Cardiac fibroblast (primary cell): ENCODE measurements at regions not wholly inside any gene's neighbourhood (a gene's known extent, or its start where the extent isn't known, plus 50 kb on each side); places are given as distances from the start of the nearest gene placed in this dataset.

Source experiments
- DNase-seq, 2 donors: peaks; one replicate each; pipeline versions ENCODE4 v3.0.0 to v3.0.0-alpha.2; 2010; ENCODE audit warnings: low read depth in 2 of 2
- H3K4me3 ChIP-seq, 2 donors: replicated peaks in 1 of 2; 1 replicate in 1 of 2; 2 replicates in 1 of 2; pipeline ENCODE4 v1.5.1; 2011; ENCODE audit warnings: low read depth in 2 of 2, low read length in 2 of 2, mild to moderate bottlenecking in 2 of 2, moderate library complexity in 1 of 2
- CTCF ChIP-seq: IDR thresholded peaks from one replicate; pipeline ENCODE4 v1.5.1; 2011; ENCODE audit warnings: low read depth, mild to moderate bottlenecking, low read length, inconsistent platforms

- no peak for DNase-seq
- no peak overlapping the region for H3K4me3 ChIP-seq
- no peak for TF ChIP-seq CTCF
Observed at GRCh38 chr10:78449554-78449953, 415.9 kb downstream of the RPS24 start.

GRCh38 chr10:78450239-78450638 lies 416.6 kb downstream of the RPS24 start:
- H3K4me3 ChIP-seq = no peak overlapping the region
- no peak for DNase-seq
- TF ChIP-seq CTCF = no peak

DNA sequence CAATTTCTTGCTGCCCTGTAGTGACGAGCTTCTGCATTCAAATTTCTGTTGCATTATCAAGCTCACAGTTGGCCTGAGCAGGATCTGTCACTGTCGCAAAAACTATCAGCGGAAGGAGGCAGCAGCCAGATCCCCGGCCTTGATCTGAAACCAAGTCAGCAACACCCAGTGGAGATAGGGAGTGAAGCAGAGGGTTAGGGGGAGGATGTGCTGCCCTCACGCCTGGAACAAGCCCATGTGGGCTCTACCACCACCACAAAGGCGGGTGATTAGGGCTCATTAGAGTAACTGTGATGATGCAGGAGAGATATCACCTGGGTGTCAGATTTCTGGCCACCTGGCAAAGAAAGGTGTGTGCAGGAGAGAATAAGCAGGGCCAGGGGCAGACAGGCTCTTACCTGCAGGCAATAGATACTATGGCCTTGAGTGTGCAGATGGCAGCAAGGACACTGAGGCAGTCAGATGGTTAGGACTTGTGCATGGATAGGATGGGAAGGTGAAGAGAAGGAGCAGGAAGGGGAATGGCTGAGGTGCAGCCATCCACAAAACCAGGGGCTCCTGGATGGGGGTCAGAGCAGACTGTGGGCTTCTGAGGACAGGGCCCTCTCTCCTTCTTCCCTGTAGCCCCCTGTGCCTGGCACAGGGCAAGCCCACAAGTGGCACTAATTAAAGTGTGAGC lies 417.3 kb downstream of the RPS24 start:
- no peak for DNase-seq
- H3K4me3 ChIP-seq = no peak overlapping the region
- no peak for TF ChIP-seq CTCF

GRCh38 chr10:78451592-78451991 lies 417.9 kb downstream of the RPS24 start:
- peak in 1 of 2 donors; percentile 70 for DNase-seq
- no peak overlapping the region for H3K4me3 ChIP-seq
- no peak for TF ChIP-seq CTCF

GRCh38 chr10:78454123-78454645 lies 420.5 kb downstream of the RPS24 start:
- no peak overlapping the region for H3K4me3 ChIP-seq
- no peak for DNase-seq
- no peak for TF ChIP-seq CTCF

DNA sequence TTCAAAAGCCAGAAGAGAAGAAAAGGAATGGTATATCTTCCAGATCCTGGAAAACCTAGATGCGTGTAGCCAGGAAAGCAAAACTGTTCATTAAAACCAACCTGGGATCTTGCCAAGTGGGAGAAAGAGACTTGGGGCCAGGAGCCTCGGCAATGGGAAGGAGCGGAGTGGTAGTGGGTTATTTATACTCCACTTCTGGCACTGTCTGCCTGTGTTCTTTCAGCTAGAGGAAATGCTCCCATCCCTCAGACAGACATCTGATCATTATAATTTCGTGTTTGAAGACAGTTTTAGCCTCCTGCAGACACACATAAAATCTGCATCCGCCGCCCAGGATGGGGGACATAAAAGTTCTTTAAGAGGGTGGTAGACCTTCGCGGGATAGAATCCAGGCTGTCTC lies 421.6 kb downstream of the RPS24 start:
- TF ChIP-seq CTCF = no peak
- no peak overlapping the region for H3K4me3 ChIP-seq
- no peak for DNase-seq

DNA sequence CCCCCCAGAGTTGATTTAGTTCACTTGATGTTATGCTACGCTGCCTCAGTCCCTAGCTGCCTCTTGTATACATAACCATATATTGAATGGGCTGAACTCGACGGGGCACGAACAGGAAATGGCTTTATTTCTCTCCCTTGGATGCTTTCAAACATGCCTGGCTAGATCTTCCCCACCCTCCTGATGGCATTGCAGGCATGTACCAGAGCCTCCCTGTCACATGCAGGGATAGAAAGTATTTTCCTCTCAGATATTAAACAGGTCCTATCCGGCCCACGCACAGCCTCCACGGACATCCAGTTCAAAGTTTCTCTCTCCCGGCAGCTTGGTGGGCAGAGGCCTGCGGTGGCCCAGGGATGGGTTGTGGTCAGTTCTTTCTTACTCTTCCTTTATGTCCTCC lies 422.1 kb downstream of the RPS24 start:
- no peak for TF ChIP-seq CTCF
- no peak for DNase-seq
- H3K4me3 ChIP-seq = no peak overlapping the region
